IMR-90 (cell line): ENCODE measurements at regions not wholly inside any gene's neighbourhood (a gene's known extent, or its start where the extent isn't known, plus 50 kb on each side); places are given as distances from the start of the nearest gene placed in this dataset.

Experiments used
- ATAC-seq: fragments of 200-7000 bp; cut with Tn5 transposase; 2 replicates; pipeline ENCODE4 v1.9.1; 2020; ENCODE audit warnings: low read depth, mild to moderate bottlenecking, moderate library complexity
- BruUV-seq: library from RNA; stranded (reverse); fragments of 400-500 nt; replicated peaks from 2 replicates; lab custom pipeline; 2021; lab: Mats Ljungman, UMichigan
- CTCF ChIA-PET: fragments of 300-600 bp; formaldehyde crosslinking; extraction: SDS; loops from one replicate; lab custom pipeline; 2021; ENCODE audit warnings: antibody characterized with exemption; lab: Yijun Ruan, JAX
- POLR2A ChIA-PET: fragments of 300-600 bp; sonication (Branson Sonifier 250); formaldehyde crosslinking; loops from one replicate; lab custom pipeline; 2022; ENCODE audit warnings: antibody characterized with exemption; ENCODE audit not compliant: unreplicated experiment; lab: Charles Lee
- DNase-seq: peaks from one replicate; pipeline ENCODE4 v3.0.0; 2013
- H2AFZ ChIP-seq: replicated peaks from 2 replicates; pipeline ENCODE3; 2013; ENCODE audit warnings: low read length, mild to moderate bottlenecking; ENCODE audit not compliant: poor library complexity
- H2AK5ac ChIP-seq: 2 replicates; pipeline ENCODE4 v1.6.1; 2013; ENCODE audit warnings: low read depth, low read length, inconsistent platforms
- H2AK9ac ChIP-seq: replicated peaks from 2 replicates; pipeline ENCODE3; 2013; ENCODE audit warnings: mild to moderate bottlenecking, low read depth, low read length, moderate library complexity; ENCODE audit not compliant: poor library complexity
- H2BK120ac ChIP-seq: 2 replicates; pipeline ENCODE4 v1.6.1; 2013; ENCODE audit warnings: low read depth, low read length, inconsistent platforms
- H2BK15ac ChIP-seq: 3 replicates; pipeline ENCODE4 v1.6.1; 2013; ENCODE audit warnings: low read depth, low read length, inconsistent platforms
- H2BK20ac ChIP-seq: 2 replicates; pipeline ENCODE4 v1.6.1; 2013; ENCODE audit warnings: low read depth, mild to moderate bottlenecking, inconsistent platforms, low read length, moderate library complexity
- H2BK5ac ChIP-seq: 2 replicates; pipeline ENCODE4 v1.6.1; 2013; ENCODE audit warnings: mild to moderate bottlenecking, low read depth, low read length, inconsistent platforms; ENCODE audit not compliant: poor library complexity, severe bottlenecking
- H3K14ac ChIP-seq: replicated peaks from 2 replicates; pipeline ENCODE4 v1.6.1; 2013; ENCODE audit warnings: low read depth, low read length, inconsistent platforms
- H3K18ac ChIP-seq: 2 replicates; pipeline ENCODE4 v1.6.1; 2013; ENCODE audit warnings: low read depth, low read length, control low read depth
- H3K23ac ChIP-seq: 2 replicates; pipeline ENCODE4 v1.6.1; 2013; ENCODE audit warnings: low read depth, low read length, inconsistent platforms
- H3K27ac ChIP-seq: 2 replicates; pipeline ENCODE4 v1.5.1; 2013; ENCODE audit warnings: mild to moderate bottlenecking, control low read depth, low read length; ENCODE audit not compliant: insufficient read depth
- H3K27me3 ChIP-seq: 2 replicates; pipeline ENCODE4 v1.6.1; 2013; ENCODE audit warnings: low read length; ENCODE audit not compliant: control insufficient read depth, insufficient read depth
- H3K36me3 ChIP-seq: 2 replicates; pipeline ENCODE4 v1.6.1; 2013; ENCODE audit warnings: low read length, mixed read lengths; ENCODE audit not compliant: control insufficient read depth, insufficient read depth
- H3K4ac ChIP-seq: 2 replicates; pipeline ENCODE4 v1.6.1; 2013; ENCODE audit warnings: low read depth, low read length, inconsistent platforms
- H3K4me1 ChIP-seq: 2 replicates; pipeline ENCODE4 v1.6.1; 2013; ENCODE audit warnings: low read length, mixed read lengths; ENCODE audit not compliant: control insufficient read depth, insufficient read depth
- H3K4me2 ChIP-seq: 2 replicates; pipeline ENCODE4 v1.6.1; 2013; ENCODE audit warnings: low read depth, mild to moderate bottlenecking, control low read depth, low read length, moderate library complexity
- H3K4me3 ChIP-seq: 2 replicates; pipeline ENCODE4 v1.5.1; 2013; ENCODE audit warnings: low read depth, mild to moderate bottlenecking, control low read depth, low read length, moderate library complexity; ENCODE audit not compliant: insufficient read depth
- H3K56ac ChIP-seq: 2 replicates; pipeline ENCODE4 v1.6.1; 2013; ENCODE audit warnings: low read length, inconsistent platforms; ENCODE audit not compliant: insufficient read depth; ENCODE audit errors: extremely low read depth
- H3K79me1 ChIP-seq, 2 experiments: 2 replicates each; pipeline ENCODE4 v1.6.1; 2013; ENCODE audit warnings: low read length in 2 of 2, inconsistent platforms in 1 of 2, low read depth in 1 of 2
- H3K9ac ChIP-seq: 2 replicates; pipeline ENCODE4 v1.6.1; 2013; ENCODE audit warnings: low read depth, low read length, control low read depth
- H3K9me1 ChIP-seq: 2 replicates; pipeline ENCODE4 v1.6.1; 2013; ENCODE audit warnings: low read length, inconsistent platforms; ENCODE audit not compliant: insufficient read depth
- H3K9me3 ChIP-seq: 2 replicates; pipeline ENCODE4 v1.6.1; 2013; ENCODE audit warnings: low read length; ENCODE audit not compliant: control insufficient read depth, insufficient read depth
- H4K20me1 ChIP-seq: 2 replicates; pipeline ENCODE4 v1.6.1; 2013; ENCODE audit warnings: low read length, inconsistent platforms; ENCODE audit not compliant: insufficient read depth
- H4K5ac ChIP-seq: 2 replicates; pipeline ENCODE4 v1.6.1; 2013; ENCODE audit warnings: mild to moderate bottlenecking, low read depth, low read length, control low read depth
- H4K8ac ChIP-seq, 2 experiments: 2 replicates each; pipeline ENCODE4 v1.6.1; 2013; ENCODE audit warnings: low read depth in 2 of 2, low read length in 2 of 2, control low read depth in 1 of 2, inconsistent platforms in 1 of 2
- H4K91ac ChIP-seq: 2 replicates; pipeline ENCODE4 v1.6.1; 2013; ENCODE audit warnings: low read depth, low read length, inconsistent platforms; ENCODE audit not compliant: insufficient read depth
- CHD1 ChIP-seq: IDR thresholded peaks from 2 replicates; pipeline ENCODE4 v1.6.1; 2012; ENCODE audit warnings: low read depth, low read length, improper control_type of control experiment
- ELK1 ChIP-seq: fragments of 150-350 bp; IDR thresholded peaks from 2 replicates; pipeline ENCODE4 v1.6.1; 2016; ENCODE audit warnings: low read depth, mild to moderate bottlenecking, low read length, moderate library complexity, borderline replicate concordance
- WGBS, 2 experiments: methylation state at CpG; one replicate each; pipeline versions ENCODE4 v1.1.5 to v1.1.7; 2013; ENCODE audit warnings: missing lambda C conversion rate in 2 of 2; ENCODE audit not compliant: insufficient read length in 1 of 2; ENCODE audit errors: extremely low coverage in 2 of 2; 5-methylcytosine and 5-hydroxymethylcytosine counted together
- dilution Hi-C: fragments of 300-500 bp; cut with HindIII; formaldehyde crosslinking; loops from one replicate; pipeline ENCODE4 v1.14.3; 2018; ENCODE audit warnings: low sequenced_read_pairs; ENCODE audit not compliant: unreplicated experiment
- in situ Hi-C: fragments of 300-500 bp; cut with MboI; formaldehyde crosslinking; loops from 3 replicates; pipeline ENCODE4 v1.14.3; 2019; ENCODE audit warnings: low sequenced_read_pairs, inconsistent platforms, mixed read lengths
- intact Hi-C: fragments of 100-400 bp; cut with micrococcal nuclease; formaldehyde crosslinking; loops from 2 replicates; pipeline ENCODE4 v1.10.0; 2022

GRCh38 chr12:100721169-100721568, 73.4 kb upstream of the ANO4 start:
- H3K4me2 ChIP-seq = no peak overlapping the region
- no peaks in the 10 kb centered on the region for H3K9me3 ChIP-seq
- no peak overlapping the region for H4K91ac ChIP-seq
- H3K9me1 ChIP-seq = no peaks in the 10 kb centered on the region
- no peak overlapping the region for H3K4me3 ChIP-seq
- dilution Hi-C loops (no loop called here), in situ Hi-C loops (no loop called here), intact Hi-C loops (no loop called here)
- ChIA-PET CTCF (interaction anchor here (0.6 kb wide), 1 partner anchor 260 kb away, joined by 8 read pairs; no protein-coding TSS in a partner anchor), POLR2A (no interaction called here)
- H3K4ac ChIP-seq = no peak overlapping the region
- H4K8ac ChIP-seq = no peak overlapping the region
- no peak overlapping the region for H4K5ac ChIP-seq
- H2AFZ ChIP-seq = no peak overlapping the region
- H2AK5ac ChIP-seq = no peak overlapping the region
- H4K20me1 ChIP-seq = no peaks in the 10 kb centered on the region
- peaks cover 18% of the 10 kb centered on the region for H3K27me3 ChIP-seq
- no peak overlapping the region for H2AK9ac ChIP-seq
- H3K14ac ChIP-seq = no peak overlapping the region
- TF ChIP-seq ELK1 (no peak), CHD1 (no peak)
- no peaks in the 10 kb centered on the region for H3K4me1 ChIP-seq
- BruUV-seq = no TSS peak
- H3K18ac ChIP-seq = no peak overlapping the region
- no peaks in the 10 kb centered on the region for H3K79me1 ChIP-seq
- whole genome bisulfite sequencing, 2 experiments = no CpG with 5 or more reads among the region's 2 CpGs
- no peak overlapping the region for H3K27ac ChIP-seq
- no peak overlapping the region for H2BK120ac ChIP-seq
- H3K23ac ChIP-seq = no peak overlapping the region
- H2BK15ac ChIP-seq = no peak overlapping the region
- DNase-seq = no peak
- H3K56ac ChIP-seq = no peak overlapping the region
- no peak overlapping the region for H2BK20ac ChIP-seq
- H2BK5ac ChIP-seq = no peak overlapping the region
- no peak overlapping the region for H3K9ac ChIP-seq
- ATAC-seq = no peak
- no peaks in the 10 kb centered on the region for H3K36me3 ChIP-seq
